SU-DHL-6 (cell line): ENCODE measurements at regions not wholly inside any gene's neighbourhood (a gene's known extent, or its start where the extent isn't known, plus 50 kb on each side); places are given as distances from the start of the nearest gene placed in this dataset.

ENCODE experiments used
- CTCF ChIP-seq: fragments of 200-600 bp; sonication (generic); IDR thresholded peaks from one replicate; pipeline ENCODE4 v1.5.1; 2017; ENCODE audit warnings: antibody characterized with exemption, mild to moderate bottlenecking, low read length, moderate library complexity; ENCODE audit not compliant: insufficient read depth, poor library complexity, severe bottlenecking
- EZH2phosphoT487 ChIP-seq: fragments of 200-600 bp; sonication (generic), shearing (Covaris generic); conservative IDR thresholded peaks from 2 replicates; pipeline ENCODE4 v1.6.1; 2018; ENCODE audit warnings: mild to moderate bottlenecking, antibody characterized with exemption, low read length, moderate library complexity, mixed read lengths

- no peak for TF ChIP-seq CTCF
- no peak for TF ChIP-seq EZH2phosphoT487
Measured at GRCh38 chr18:42586601-42587000, 528.9 kb downstream of the RIT2 start.
